Natural killer cell (primary cell): ENCODE measurements at regions not wholly inside any gene's neighbourhood (a gene's known extent, or its start where the extent isn't known, plus 50 kb on each side); places are given as distances from the start of the nearest gene placed in this dataset.

Experiments
- ATAC-seq, 3 donors: fragments of 150-1000 bp in 2 of 3; fragments of 200-7000 bp in 1 of 3; cut with Tn5 transposase; 1 replicate in 1 of 3; 2 replicates in 2 of 3; pipeline ENCODE4 v1.10.0; 2021; ENCODE audit warnings: mild to moderate bottlenecking in 2 of 3, moderate library complexity in 2 of 3
- DNase-seq, 2 donors: peaks; one replicate each; pipeline versions ENCODE4 v3.0.0 to v3.0.0-alpha.2; 2013 to 2021; ENCODE audit warnings: mixed read lengths in 1 of 2
- H3K27ac ChIP-seq: one replicate; pipeline ENCODE4 v1.5.1; 2013; ENCODE audit warnings: mild to moderate bottlenecking, low read length
- H3K27me3 ChIP-seq: one replicate; pipeline ENCODE4 v1.6.1; 2013; ENCODE audit warnings: low read length; ENCODE audit not compliant: control insufficient read depth, insufficient read depth
- H3K36me3 ChIP-seq: one replicate; pipeline ENCODE4 v1.6.1; 2013; ENCODE audit warnings: low read length; ENCODE audit not compliant: control insufficient read depth, insufficient read depth
- H3K4me1 ChIP-seq: one replicate; pipeline ENCODE4 v1.6.1; 2013; ENCODE audit warnings: low read length; ENCODE audit not compliant: control insufficient read depth, insufficient read depth
- H3K4me3 ChIP-seq: one replicate; pipeline ENCODE4 v1.5.1; 2013; ENCODE audit warnings: low read length
- H3K9me3 ChIP-seq: one replicate; pipeline ENCODE4 v1.6.1; 2013; ENCODE audit warnings: low read length; ENCODE audit not compliant: control insufficient read depth, insufficient read depth
- H3K27ac Mint-ChIP-seq, 2 donors: one replicate each; pipeline ENCODE4 v1.8.0; 2022; ENCODE audit warnings: mild to moderate bottlenecking in 2 of 2, mixed read lengths in 2 of 2, moderate library complexity in 1 of 2
- H3K27me3 Mint-ChIP-seq, 2 donors: one replicate each; pipeline ENCODE4 v1.8.0; 2022; ENCODE audit warnings: low read depth in 2 of 2, mixed read lengths in 2 of 2
- H3K36me3 Mint-ChIP-seq: one replicate; pipeline ENCODE4 v1.8.0; 2022; ENCODE audit warnings: mixed read lengths
- H3K4me1 Mint-ChIP-seq, 2 donors: one replicate each; pipeline ENCODE4 v1.8.0; 2022; ENCODE audit warnings: mixed read lengths in 2 of 2
- H3K4me3 Mint-ChIP-seq: one replicate; pipeline ENCODE4 v1.8.0; 2022; ENCODE audit warnings: mild to moderate bottlenecking, moderate library complexity, mixed read lengths
- H3K9me3 Mint-ChIP-seq, 2 donors: one replicate each; pipeline ENCODE4 v1.8.0; 2022; ENCODE audit warnings: mixed read lengths in 2 of 2
- WGBS: methylation state at CpG from one replicate; pipeline ENCODE4 v1.1.7; 2013; ENCODE audit warnings: missing lambda C conversion rate; ENCODE audit not compliant: insufficient coverage; 5-methylcytosine and 5-hydroxymethylcytosine counted together
- intact Hi-C: fragments of 100-400 bp; cut with micrococcal nuclease; formaldehyde crosslinking; loops from one replicate; pipeline ENCODE4 v1.14.2; 2022
- TF ChIP-seq, protein P1 (sequence below): fragments of 200-600 bp; IDR thresholded peaks from one replicate; pipeline ENCODE4 v1.8.0; 2022; ENCODE audit warnings: antibody characterized with exemption

DNA sequence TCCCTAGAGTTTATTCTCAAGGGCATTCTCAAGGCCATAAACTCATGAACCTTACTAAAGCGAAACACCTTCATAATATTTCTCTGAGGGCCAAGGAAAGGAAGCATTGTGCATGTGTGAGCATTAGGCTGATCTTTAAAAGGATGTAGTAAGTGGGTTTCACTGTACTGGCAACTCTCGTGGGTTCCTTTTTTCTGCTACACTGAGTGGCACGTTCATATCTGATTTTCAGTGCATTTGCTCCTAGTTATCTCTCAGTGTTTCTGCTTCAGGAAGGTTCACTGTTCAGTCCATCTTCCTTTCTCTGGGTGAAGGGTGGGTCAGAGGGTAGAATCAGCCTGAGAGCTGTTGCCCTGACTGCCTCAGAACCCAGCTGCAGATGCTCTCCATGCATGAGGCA is 192.8 kb upstream of the ADGRL2 start:
- no peaks in the 10 kb centered on the region for H3K36me3 ChIP-seq
- H3K9me3 ChIP-seq, result no peaks in the 10 kb centered on the region
- Mint-ChIP-seq H3K9me3 (peaks cover 12 to 14% of the 10 kb centered on the region in 2 donors), H3K4me3 (no peak overlapping the region), H3K4me1 (no peaks in the 10 kb centered on the region), H3K27me3 (no peaks in the 10 kb centered on the region), H3K27ac (no peak overlapping the region), H3K36me3 (no peaks in the 10 kb centered on the region)
- WGBS, result 42% methylated on average over 3 of the region's 3 CpGs
- TF ChIP-seq, protein P1, sequence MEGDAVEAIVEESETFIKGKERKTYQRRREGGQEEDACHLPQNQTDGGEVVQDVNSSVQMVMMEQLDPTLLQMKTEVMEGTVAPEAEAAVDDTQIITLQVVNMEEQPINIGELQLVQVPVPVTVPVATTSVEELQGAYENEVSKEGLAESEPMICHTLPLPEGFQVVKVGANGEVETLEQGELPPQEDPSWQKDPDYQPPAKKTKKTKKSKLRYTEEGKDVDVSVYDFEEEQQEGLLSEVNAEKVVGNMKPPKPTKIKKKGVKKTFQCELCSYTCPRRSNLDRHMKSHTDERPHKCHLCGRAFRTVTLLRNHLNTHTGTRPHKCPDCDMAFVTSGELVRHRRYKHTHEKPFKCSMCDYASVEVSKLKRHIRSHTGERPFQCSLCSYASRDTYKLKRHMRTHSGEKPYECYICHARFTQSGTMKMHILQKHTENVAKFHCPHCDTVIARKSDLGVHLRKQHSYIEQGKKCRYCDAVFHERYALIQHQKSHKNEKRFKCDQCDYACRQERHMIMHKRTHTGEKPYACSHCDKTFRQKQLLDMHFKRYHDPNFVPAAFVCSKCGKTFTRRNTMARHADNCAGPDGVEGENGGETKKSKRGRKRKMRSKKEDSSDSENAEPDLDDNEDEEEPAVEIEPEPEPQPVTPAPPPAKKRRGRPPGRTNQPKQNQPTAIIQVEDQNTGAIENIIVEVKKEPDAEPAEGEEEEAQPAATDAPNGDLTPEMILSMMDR, result no peak
- H3K27me3 ChIP-seq, result no peaks in the 10 kb centered on the region
- ATAC-seq (no peak), DNase-seq (no peak)
- intact Hi-C loops, result no loop called here
- no peak overlapping the region for H3K4me3 ChIP-seq
- H3K4me1 ChIP-seq, result no peaks in the 10 kb centered on the region
- H3K27ac ChIP-seq, result no peak overlapping the region

DNA sequence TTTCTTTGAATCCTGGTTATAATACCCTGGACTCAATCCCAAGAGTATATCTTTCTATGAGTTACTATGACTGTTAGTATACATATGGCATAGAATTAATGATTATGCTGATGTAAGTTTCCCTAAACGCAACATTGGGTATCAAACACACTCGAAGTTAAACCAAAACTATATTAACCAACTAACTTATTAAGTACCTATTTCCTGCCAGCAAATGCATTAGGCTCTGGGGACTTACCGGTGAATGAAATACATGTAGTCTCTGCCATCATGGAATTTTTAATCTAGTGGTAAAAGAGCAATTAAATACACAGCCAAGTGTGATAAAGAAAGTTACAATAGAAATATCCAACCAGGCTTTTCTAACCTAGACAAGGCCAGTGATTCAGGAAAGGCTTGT is 193.6 kb upstream of the ADGRL2 start:
- H3K27ac Mint-ChIP-seq, result no peak overlapping the region
- no peaks in the 10 kb centered on the region for H3K4me1 Mint-ChIP-seq
- ATAC-seq (no peak), DNase-seq (no peak)
- Histone ChIP-seq H3K4me1 (no peaks in the 10 kb centered on the region), H3K4me3 (no peak overlapping the region), H3K27me3 (no peaks in the 10 kb centered on the region), H3K9me3 (no peaks in the 10 kb centered on the region), H3K27ac (no peak overlapping the region), H3K36me3 (no peaks in the 10 kb centered on the region)
- TF ChIP-seq, protein P1, result no peak
- intact Hi-C loops, result no loop called here
- peaks cover 12 to 15% of the 10 kb centered on the region in 2 donors for H3K9me3 Mint-ChIP-seq
- WGBS, result 60% methylated on average over 1 of the region's 3 CpGs
- no peaks in the 10 kb centered on the region for H3K36me3 Mint-ChIP-seq
- no peaks in the 10 kb centered on the region for H3K27me3 Mint-ChIP-seq
- no peak overlapping the region for H3K4me3 Mint-ChIP-seq

DNA sequence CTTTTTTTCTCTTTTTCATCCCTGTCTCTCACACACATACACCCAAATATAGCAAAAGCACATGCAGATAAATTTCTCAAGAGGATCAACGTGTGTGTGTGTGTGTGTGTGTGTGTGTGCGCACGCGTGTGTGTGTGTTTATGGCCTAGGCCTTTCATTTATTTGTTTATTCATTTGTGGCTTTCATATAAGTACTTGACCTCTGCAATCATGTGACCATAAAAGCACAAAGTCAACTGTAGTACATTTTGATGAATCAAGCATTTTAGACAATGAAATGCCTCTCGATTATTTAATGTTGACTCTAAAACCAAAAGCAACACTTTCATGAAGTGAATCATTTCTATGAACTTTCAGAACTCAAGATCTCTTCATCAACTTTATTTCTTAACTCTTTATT is 194.1 kb upstream of the ADGRL2 start:
- no peaks in the 10 kb centered on the region for H3K27me3 Mint-ChIP-seq

DNA sequence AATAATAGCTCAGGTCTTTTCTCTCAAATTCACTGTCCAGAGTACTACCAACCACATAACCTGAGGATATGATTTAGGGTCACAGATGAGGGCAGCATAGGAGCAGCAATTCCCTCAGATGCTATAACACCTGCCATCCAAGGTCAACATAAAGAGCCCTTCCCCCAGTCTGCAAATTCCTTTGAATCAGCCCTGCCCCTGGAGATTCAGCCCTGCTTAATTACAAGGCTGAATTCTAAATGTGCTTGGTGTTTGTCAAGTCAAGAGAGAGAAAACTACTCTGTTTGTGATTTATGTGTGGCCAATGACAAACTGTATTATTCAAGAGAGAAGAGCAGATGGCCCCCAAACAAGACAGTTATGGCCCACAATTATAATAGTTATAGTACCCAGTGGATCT is 195.7 kb upstream of the ADGRL2 start:
- Histone ChIP-seq H3K36me3 (no peaks in the 10 kb centered on the region), H3K27ac (no peak overlapping the region), H3K4me1 (no peaks in the 10 kb centered on the region), H3K4me3 (no peak overlapping the region), H3K27me3 (no peaks in the 10 kb centered on the region), H3K9me3 (no peaks in the 10 kb centered on the region)
- intact Hi-C loops, result no loop called here
- H3K27ac Mint-ChIP-seq, result no peak overlapping the region
- H3K36me3 Mint-ChIP-seq, result no peaks in the 10 kb centered on the region
- DNase-seq, result no peak
- TF ChIP-seq, protein P1, result no peak
- H3K4me3 Mint-ChIP-seq, result no peak overlapping the region
- H3K4me1 Mint-ChIP-seq, result no peaks in the 10 kb centered on the region
- no peaks in the 10 kb centered on the region for H3K27me3 Mint-ChIP-seq
- no peak for ATAC-seq
- H3K9me3 Mint-ChIP-seq, result peaks cover 10 to 12% of the 10 kb centered on the region in 2 donors

More for the DNA sequence above, 194.1 kb upstream of the ADGRL2 start:
- ATAC-seq (no peak), DNase-seq (no peak)
- Histone ChIP-seq H3K27ac (no peak overlapping the region), H3K36me3 (no peaks in the 10 kb centered on the region), H3K4me1 (no peaks in the 10 kb centered on the region), H3K9me3 (no peaks in the 10 kb centered on the region), H3K4me3 (no peak overlapping the region), H3K27me3 (no peaks in the 10 kb centered on the region)
- 75% methylated on average over 1 of the region's 5 CpGs for WGBS
- TF ChIP-seq, protein P1, result no peak
- Mint-ChIP-seq H3K4me3 (no peak overlapping the region), H3K27ac (no peak overlapping the region), H3K4me1 (no peaks in the 10 kb centered on the region), H3K9me3 (peaks cover 10 to 12% of the 10 kb centered on the region in 2 donors), H3K36me3 (no peaks in the 10 kb centered on the region)
- intact Hi-C loops, result no loop called here
